ENCODE measurements at regions not wholly inside any gene's neighbourhood (a gene's known extent, or its start where the extent isn't known, plus 50 kb on each side); places are given as distances from the start of the nearest gene placed in this dataset.

DNA sequence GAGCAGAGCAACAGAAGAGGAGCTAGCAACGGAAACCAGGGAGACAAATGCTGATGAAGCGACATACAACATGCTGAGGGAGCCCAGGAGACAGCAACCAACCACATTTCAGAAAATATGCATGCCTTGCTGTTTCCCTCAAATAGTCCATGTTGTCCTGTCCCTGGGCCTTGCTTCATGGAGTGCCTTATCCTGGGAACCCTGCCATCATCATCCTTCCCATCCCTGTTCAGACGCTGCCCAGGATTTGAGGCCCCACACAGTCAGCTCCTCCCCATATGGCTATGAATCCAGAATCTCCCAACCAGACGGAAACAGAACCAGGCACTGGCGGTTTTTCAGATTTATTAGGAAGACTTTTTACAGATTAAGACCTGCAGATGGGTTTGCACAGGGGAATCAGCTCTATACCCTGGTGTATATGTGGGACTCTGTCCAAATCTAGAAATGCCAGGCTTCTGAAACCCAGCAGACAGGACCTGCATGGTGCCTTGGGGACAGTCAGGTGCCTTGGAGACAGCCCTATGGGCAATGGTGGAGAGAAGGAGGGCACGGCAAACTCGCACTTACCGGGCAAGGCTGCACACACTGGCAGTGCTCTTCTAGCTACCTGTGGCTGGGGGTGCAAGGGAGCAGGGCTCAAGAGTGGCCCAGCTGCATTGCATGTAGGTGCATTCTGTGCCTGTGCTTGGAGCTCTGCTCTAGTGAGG is 199.7 kb upstream of the MAMLD1 start:
- POLR2A ChIA-PET = no interaction called here
- CTCF ChIA-PET = no interaction called here
- Mint-ChIP-seq H3K4me1 (ENCODE audit: low read depth) (no peaks in the 10 kb centered on the region), H3K9me3 (no peaks in the 10 kb centered on the region), H3K27ac (no peak overlapping the region), H3K36me3 (no peaks in the 10 kb centered on the region), H3K4me3 (no peak overlapping the region), H3K27me3 (no peaks in the 10 kb centered on the region)
- DNase-seq = no peak
- intact Hi-C loops (cut with micrococcal nuclease) = no loop called here

DNA sequence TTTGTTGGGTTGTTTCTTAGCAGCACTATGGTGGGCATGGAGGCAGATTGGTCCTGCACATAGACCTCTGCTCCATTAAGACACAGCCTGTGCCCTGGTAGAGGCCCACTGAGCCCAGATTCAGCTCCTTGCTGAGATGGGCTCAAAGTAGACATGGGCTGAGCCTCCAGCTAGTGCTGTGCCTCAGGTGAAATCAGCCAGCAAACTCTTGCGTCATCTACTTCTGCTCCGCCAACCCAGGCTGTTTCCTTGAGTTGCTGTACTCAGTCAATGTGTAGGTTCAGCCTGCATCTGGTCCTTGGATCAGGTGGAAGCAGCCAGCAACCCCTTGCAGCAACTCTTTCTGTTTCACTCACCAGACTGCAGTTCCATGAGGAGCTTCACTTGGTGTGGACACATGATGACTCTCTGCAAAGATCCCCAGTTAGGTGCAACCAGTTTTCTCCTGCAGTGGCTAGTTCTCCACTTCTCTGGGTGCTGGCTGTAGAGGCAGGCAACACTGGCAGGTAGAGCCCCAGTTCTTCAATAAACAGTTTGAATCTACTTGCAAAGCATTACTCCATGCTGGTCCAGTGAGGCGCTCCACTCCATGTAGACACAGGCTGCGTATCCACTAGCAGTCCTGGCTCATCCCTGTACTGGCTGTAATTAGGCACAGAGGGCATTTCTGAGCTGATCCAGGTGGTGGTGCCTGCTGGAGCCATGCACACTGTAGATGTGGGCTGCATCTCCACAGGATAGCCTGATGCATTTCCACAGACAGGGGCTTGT is 199.0 kb upstream of the MAMLD1 start:
- ChIA-PET CTCF (interaction anchor here (0.6 kb wide), 1 partner anchor 40 kb away, joined by 3 read pairs; no protein-coding TSS in a partner anchor), POLR2A (no interaction called here)
- intact Hi-C loops (cut with micrococcal nuclease) = no loop called here
- Mint-ChIP-seq H3K36me3 (no peaks in the 10 kb centered on the region), H3K4me1 (ENCODE audit: low read depth) (no peaks in the 10 kb centered on the region), H3K9me3 (no peaks in the 10 kb centered on the region), H3K27me3 (no peaks in the 10 kb centered on the region), H3K27ac (no peak overlapping the region), H3K4me3 (no peak overlapping the region)
- no peak for DNase-seq

DNA sequence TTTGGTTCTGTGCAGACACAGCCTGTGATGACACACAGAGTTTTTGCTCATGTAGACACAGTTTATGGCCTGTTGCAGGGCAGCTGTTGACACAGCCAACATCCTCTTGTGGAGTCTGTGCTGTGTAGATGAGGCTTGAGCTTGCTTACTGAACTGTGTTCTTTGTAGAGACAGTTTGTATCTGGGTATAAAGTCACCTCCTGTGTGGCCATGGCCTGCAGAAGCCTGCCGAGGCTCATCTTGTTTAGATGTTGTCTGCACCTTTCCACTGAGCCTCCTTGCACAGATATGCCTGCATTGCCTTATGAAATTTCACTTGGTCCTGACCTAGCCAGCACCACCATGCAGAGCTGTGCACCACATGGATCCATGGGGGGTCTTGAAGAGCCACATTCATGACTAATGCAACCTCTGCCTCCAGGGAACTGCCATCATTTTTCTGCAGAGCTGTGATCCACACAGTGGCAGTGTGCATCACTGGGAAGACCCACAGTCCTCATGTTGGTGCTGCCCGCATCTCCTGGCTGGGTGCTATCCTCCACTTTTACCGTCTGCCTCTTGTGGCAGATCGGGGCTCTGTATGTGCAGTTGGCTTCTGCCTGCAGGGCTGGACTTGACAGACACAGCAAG is 198.0 kb upstream of the MAMLD1 start:
- Mint-ChIP-seq H3K36me3 (no peaks in the 10 kb centered on the region), H3K9me3 (no peaks in the 10 kb centered on the region)

GRCh38 chrX:150165776-150166610 is 197.1 kb upstream of the MAMLD1 start:
- Mint-ChIP-seq H3K36me3 (no peaks in the 10 kb centered on the region), H3K27ac (no peak overlapping the region), H3K4me3 (no peak overlapping the region), H3K4me1 (ENCODE audit: low read depth) (no peaks in the 10 kb centered on the region), H3K27me3 (no peaks in the 10 kb centered on the region), H3K9me3 (no peaks in the 10 kb centered on the region)
- no peak for DNase-seq
- intact Hi-C loops (cut with micrococcal nuclease) = no loop called here
- ChIA-PET POLR2A (no interaction called here), CTCF (no interaction called here)

More for the DNA sequence above, 198.0 kb upstream of the MAMLD1 start:
- CTCF ChIA-PET = interaction anchor here (0.6 kb wide), 1 partner anchor 41 kb away, joined by 3 read pairs; no protein-coding TSS in a partner anchor
- no peak for DNase-seq
- intact Hi-C loops (cut with micrococcal nuclease) = no loop called here
- POLR2A ChIA-PET = no interaction called here
- H3K27me3 Mint-ChIP-seq = no peaks in the 10 kb centered on the region
- no peak overlapping the region for H3K4me3 Mint-ChIP-seq
- H3K4me1 Mint-ChIP-seq (ENCODE audit: low read depth) = no peaks in the 10 kb centered on the region
- H3K27ac Mint-ChIP-seq = no peak overlapping the region

- DNase-seq = no peak
- H3K9me3 Mint-ChIP-seq = no peaks in the 10 kb centered on the region
- H3K27ac Mint-ChIP-seq = no peak overlapping the region
- POLR2A ChIA-PET = no interaction called here
- intact Hi-C loops (cut with micrococcal nuclease) = no loop called here
- CTCF ChIA-PET = no interaction called here
- H3K4me3 Mint-ChIP-seq = no peak overlapping the region
- no peaks in the 10 kb centered on the region for H3K4me1 Mint-ChIP-seq (ENCODE audit: low read depth)
- no peaks in the 10 kb centered on the region for H3K27me3 Mint-ChIP-seq
- no peaks in the 10 kb centered on the region for H3K36me3 Mint-ChIP-seq
These were observed 195.4 kb upstream of the MAMLD1 start for GRCh38 chrX:150167482-150168324.

- intact Hi-C loops (cut with micrococcal nuclease) = no loop called here
- Mint-ChIP-seq H3K4me1 (ENCODE audit: low read depth) (no peaks in the 10 kb centered on the region), H3K27me3 (no peaks in the 10 kb centered on the region), H3K36me3 (no peaks in the 10 kb centered on the region), H3K4me3 (no peak overlapping the region), H3K27ac (no peak overlapping the region), H3K9me3 (peaks cover 2% of the 10 kb centered on the region)
- ChIA-PET CTCF (no interaction called here), POLR2A (no interaction called here)
- no peak for DNase-seq
These were observed 181.0 kb upstream of the MAMLD1 start for GRCh38 chrX:150182161-150182560.

GRCh38 chrX:150184491-150184890 is 178.6 kb upstream of the MAMLD1 start:
- H3K27ac Mint-ChIP-seq = no peak overlapping the region
- ChIA-PET CTCF (no interaction called here), POLR2A (no interaction called here)
- intact Hi-C loops (cut with micrococcal nuclease) = no loop called here
- H3K4me1 Mint-ChIP-seq (ENCODE audit: low read depth) = no peaks in the 10 kb centered on the region
- no peak for DNase-seq
- H3K4me3 Mint-ChIP-seq = no peak overlapping the region
- H3K27me3 Mint-ChIP-seq = no peaks in the 10 kb centered on the region
- no peaks in the 10 kb centered on the region for H3K36me3 Mint-ChIP-seq
- no peaks in the 10 kb centered on the region for H3K9me3 Mint-ChIP-seq

DNA sequence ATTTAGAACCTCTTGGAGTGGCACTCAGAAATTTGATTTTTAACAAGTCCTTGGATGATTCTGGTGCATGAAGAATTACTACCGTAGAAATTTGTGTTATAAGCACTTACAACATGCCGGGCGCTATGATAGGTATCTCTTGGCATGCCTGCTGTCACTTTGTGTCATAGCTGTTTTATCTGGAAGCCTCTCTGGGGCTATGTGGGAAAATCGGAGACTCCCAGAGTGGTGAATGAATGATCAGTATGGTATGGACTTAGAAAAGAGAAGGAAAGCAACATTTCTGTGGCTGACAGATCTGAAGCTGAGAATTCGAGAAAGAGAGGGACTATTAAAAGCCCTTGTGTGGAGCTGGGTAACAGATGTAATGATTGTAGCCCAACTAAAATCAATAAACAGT is 177.4 kb upstream of the MAMLD1 start:
- no peak for DNase-seq
- Mint-ChIP-seq H3K9me3 (no peaks in the 10 kb centered on the region), H3K27ac (no peak overlapping the region), H3K4me1 (ENCODE audit: low read depth) (no peaks in the 10 kb centered on the region), H3K36me3 (no peaks in the 10 kb centered on the region), H3K27me3 (no peaks in the 10 kb centered on the region), H3K4me3 (no peak overlapping the region)
- POLR2A ChIA-PET = no interaction called here
- intact Hi-C loops (cut with micrococcal nuclease) = no loop called here
- CTCF ChIA-PET = no interaction called here

GRCh38 chrX:150192816-150193215 is 170.3 kb upstream of the MAMLD1 start:
- Mint-ChIP-seq H3K4me3 (no peak overlapping the region), H3K36me3 (no peaks in the 10 kb centered on the region), H3K9me3 (no peaks in the 10 kb centered on the region), H3K4me1 (ENCODE audit: low read depth) (no peaks in the 10 kb centered on the region), H3K27ac (no peak overlapping the region), H3K27me3 (no peaks in the 10 kb centered on the region)
- ChIA-PET POLR2A (no interaction called here), CTCF (no interaction called here)
- no peak for DNase-seq
- intact Hi-C loops (cut with micrococcal nuclease) = no loop called here

DNA sequence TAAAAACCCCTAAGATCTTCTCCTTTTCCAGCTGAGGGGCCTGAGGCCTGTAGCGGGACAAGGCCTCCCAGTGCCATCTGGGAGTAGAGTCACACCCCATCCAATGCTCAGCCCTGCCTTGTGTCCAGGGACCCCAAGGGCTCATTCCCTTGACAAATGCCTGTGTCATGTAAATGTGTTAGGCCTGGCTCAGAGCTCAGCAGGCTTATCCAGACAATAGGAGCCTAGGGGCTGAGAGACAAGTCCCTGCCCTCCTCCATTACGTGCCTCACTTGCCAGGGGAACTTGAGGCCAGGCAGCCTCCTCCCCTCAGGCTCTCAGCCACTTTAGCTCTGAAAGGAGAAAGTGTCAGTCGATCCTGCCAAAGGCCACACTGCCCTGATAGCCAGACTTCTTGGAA is 166.8 kb upstream of the MAMLD1 start:
- Mint-ChIP-seq H3K9me3 (no peaks in the 10 kb centered on the region), H3K27me3 (no peaks in the 10 kb centered on the region), H3K4me3 (no peak overlapping the region), H3K27ac (no peak overlapping the region), H3K36me3 (no peaks in the 10 kb centered on the region), H3K4me1 (ENCODE audit: low read depth) (peaks cover 8% of the 10 kb centered on the region)
- no peak for DNase-seq
- intact Hi-C loops (cut with micrococcal nuclease) = no loop called here
- CTCF ChIA-PET = no interaction called here
- POLR2A ChIA-PET = no interaction called here

GRCh38 chrX:150197388-150197787 is 165.7 kb upstream of the MAMLD1 start:
- CTCF ChIA-PET = no interaction called here
- Mint-ChIP-seq H3K27me3 (no peaks in the 10 kb centered on the region), H3K27ac (no peak overlapping the region), H3K36me3 (no peaks in the 10 kb centered on the region), H3K4me1 (ENCODE audit: low read depth) (peaks cover 10% of the 10 kb centered on the region), H3K9me3 (no peaks in the 10 kb centered on the region), H3K4me3 (no peak overlapping the region)
- intact Hi-C loops (cut with micrococcal nuclease) = no loop called here
- POLR2A ChIA-PET = no interaction called here
- DNase-seq = no peak

DNA sequence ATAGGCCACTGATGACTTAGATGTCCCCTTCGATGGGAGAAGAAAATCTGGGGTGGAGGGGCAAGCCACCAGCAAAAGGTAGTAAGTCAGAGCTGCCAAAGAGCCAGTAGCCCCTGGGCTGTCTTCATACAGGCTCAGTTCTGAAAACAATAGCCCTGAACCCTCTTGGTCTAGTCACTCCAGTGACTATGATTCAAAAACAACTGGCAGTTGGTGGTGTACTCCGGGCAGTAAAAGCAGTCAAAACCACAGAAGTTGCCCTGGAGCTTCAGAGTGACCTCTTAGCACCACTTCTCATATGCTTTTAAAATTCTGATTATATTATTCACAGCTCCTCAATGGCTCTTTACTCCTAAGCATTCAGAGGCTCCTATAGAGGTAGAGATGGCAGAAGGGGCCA is 164.3 kb upstream of the MAMLD1 start:
- intact Hi-C loops (cut with micrococcal nuclease) = no loop called here
- ChIA-PET POLR2A (no interaction called here), CTCF (no interaction called here)
- no peak for DNase-seq
- Mint-ChIP-seq H3K9me3 (no peaks in the 10 kb centered on the region), H3K36me3 (no peaks in the 10 kb centered on the region), H3K4me3 (no peak overlapping the region), H3K4me1 (ENCODE audit: low read depth) (peaks cover 10% of the 10 kb centered on the region), H3K27ac (no peak overlapping the region), H3K27me3 (no peaks in the 10 kb centered on the region)
